ENCODE measurements at regions not wholly inside any gene's neighbourhood (a gene's known extent, or its start where the extent isn't known, plus 50 kb on each side); places are given as distances from the start of the nearest gene placed in this dataset.

DNA sequence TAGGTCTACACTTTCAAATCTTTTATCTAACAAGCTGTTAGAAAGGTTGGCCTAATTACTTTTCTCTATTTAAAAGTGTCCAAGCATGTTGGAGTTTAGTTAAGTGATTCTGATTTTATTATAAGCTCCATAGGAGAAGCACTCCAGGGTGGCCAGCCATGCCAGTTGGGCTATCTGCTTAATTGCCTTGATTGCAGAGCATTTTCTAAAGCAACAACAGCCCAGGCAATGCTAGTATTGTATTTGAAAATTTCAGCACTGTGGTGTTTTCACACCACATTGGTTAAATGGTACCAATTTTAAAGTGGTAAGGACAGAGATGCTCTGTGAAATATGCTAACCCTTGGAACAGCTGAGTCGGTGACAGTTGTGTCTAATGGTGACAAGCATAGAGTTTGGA lies 510.5 kb upstream of the CDH8 start (continued):
- TF ChIP-seq CHD1 (IDR thresholded peaks at IDR 0.05; ENCODE audit: low read depth, low read length) (no peak), SIX5 (IDR thresholded peaks at IDR 0.05; ENCODE audit: low read depth, low read length, severe bottlenecking) (no peak), HDAC2 (IDR thresholded peaks at IDR 0.05) (no peak), ZNF24 (IDR thresholded peaks at IDR 0.05) (no peak), ZBED1 (IDR thresholded peaks at IDR 0.05; ENCODE audit: borderline replicate concordance) (no peak), SUPT20H (IDR thresholded peaks at IDR 0.05; ENCODE audit: borderline replicate concordance, control insufficient read depth, low read depth, low read length) (no peak), FOS (IDR thresholded peaks at IDR 0.05; ENCODE audit: borderline replicate concordance, extremely low read depth, insufficient read length) (no peak), RBBP5 (conservative IDR thresholded peaks at IDR 0.05) (no peak)
- TF ChIP-seq, protein P1, sequence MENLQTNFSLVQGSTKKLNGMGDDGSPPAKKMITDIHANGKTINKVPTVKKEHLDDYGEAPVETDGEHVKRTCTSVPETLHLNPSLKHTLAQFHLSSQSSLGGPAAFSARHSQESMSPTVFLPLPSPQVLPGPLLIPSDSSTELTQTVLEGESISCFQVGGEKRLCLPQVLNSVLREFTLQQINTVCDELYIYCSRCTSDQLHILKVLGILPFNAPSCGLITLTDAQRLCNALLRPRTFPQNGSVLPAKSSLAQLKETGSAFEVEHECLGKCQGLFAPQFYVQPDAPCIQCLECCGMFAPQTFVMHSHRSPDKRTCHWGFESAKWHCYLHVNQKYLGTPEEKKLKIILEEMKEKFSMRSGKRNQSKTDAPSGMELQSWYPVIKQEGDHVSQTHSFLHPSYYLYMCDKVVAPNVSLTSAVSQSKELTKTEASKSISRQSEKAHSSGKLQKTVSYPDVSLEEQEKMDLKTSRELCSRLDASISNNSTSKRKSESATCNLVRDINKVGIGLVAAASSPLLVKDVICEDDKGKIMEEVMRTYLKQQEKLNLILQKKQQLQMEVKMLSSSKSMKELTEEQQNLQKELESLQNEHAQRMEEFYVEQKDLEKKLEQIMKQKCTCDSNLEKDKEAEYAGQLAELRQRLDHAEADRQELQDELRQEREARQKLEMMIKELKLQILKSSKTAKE (IDR thresholded peaks at IDR 0.05; ENCODE audit: low read depth, poor library complexity, severe bottlenecking): no peak

DNA sequence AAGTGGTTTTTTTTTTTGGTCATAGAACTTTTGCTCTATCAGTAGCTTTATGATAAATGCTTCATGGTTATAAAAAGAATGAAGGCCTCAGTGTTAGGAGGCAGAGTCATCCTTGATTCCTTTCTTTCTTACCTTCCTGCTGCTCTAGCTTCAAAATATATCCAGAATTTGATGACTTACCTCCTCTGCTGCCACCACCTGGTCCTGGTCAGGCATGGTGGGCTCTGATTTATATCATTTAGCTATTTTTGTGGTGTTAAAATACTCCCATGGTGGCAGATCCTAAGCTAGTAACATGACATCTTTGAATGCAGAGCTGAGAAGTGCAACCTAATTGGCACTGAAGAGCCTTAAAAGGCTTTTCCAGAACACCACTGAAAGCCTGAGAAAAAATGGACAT lies 508.8 kb upstream of the CDH8 start:
- H3K79me2 ChIP-seq (ENCODE audit: control insufficient read depth, insufficient read depth, low read length): no peaks in the 10 kb centered on the region
- H3K9me3 ChIP-seq (replicated peaks; ENCODE audit: control insufficient read depth, insufficient read depth, low read length): no peaks in the 10 kb centered on the region
- FAIRE-seq (no peak), ATAC-seq (no peak), DNase-seq (ENCODE audit: low read depth, low spot score) (no peak)
- no peaks in the 10 kb centered on the region for H3K27me3 ChIP-seq (replicated peaks in 1 of 2; ENCODE audit: control insufficient read depth in 2 of 2, insufficient read depth in 2 of 2, low read length in 1 of 2)
- BruUV-seq (replicated peaks): no TSS peak
- no peak overlapping the region for H3K27ac ChIP-seq (ENCODE audit: control insufficient read depth, insufficient read depth)
- no peak overlapping the region for H3K4me3 ChIP-seq
- no peak overlapping the region for H3K4me2 ChIP-seq (ENCODE audit: control insufficient read depth, insufficient read depth)
- H3K4me1 ChIP-seq (ENCODE audit: control insufficient read depth, insufficient read depth, low read length): no peaks in the 10 kb centered on the region
- SMC1A ChIA-PET (ENCODE audit: uncharacterized antibody, unreplicated experiment): interaction anchor here (1.5 to 2.0 kb wide), 2 partner anchors 9 to 23 kb away, joined by 3 to 6 read pairs; no protein-coding TSS in a partner anchor
- H2AFZ ChIP-seq (ENCODE audit: control insufficient read depth, low read depth, low read length): no peak overlapping the region
- POLR2A ChIA-PET: no interaction called here
- RAD21 ChIA-PET (ENCODE audit: unreplicated experiment): no interaction called here
- no peaks in the 10 kb centered on the region for H4K20me1 ChIP-seq (ENCODE audit: control insufficient read depth, insufficient read depth)
- intact Hi-C loops (cut with micrococcal nuclease; ENCODE audit: unreplicated experiment): no loop called here
- H3K9ac ChIP-seq (ENCODE audit: control insufficient read depth, insufficient read depth, low read length): no peak overlapping the region
- H3K36me3 ChIP-seq (ENCODE audit: control insufficient read depth in 2 of 2, insufficient read depth in 2 of 2, low read length in 1 of 2): no peaks in the 10 kb centered on the region
- in situ Hi-C loops (cut with MboI): no loop called here
- CTCF ChIA-PET: interaction anchor here (1.9 kb wide), 1 partner anchor 319 kb away, joined by 5 read pairs; no protein-coding TSS in a partner anchor
- TF ChIP-seq, protein P2, sequence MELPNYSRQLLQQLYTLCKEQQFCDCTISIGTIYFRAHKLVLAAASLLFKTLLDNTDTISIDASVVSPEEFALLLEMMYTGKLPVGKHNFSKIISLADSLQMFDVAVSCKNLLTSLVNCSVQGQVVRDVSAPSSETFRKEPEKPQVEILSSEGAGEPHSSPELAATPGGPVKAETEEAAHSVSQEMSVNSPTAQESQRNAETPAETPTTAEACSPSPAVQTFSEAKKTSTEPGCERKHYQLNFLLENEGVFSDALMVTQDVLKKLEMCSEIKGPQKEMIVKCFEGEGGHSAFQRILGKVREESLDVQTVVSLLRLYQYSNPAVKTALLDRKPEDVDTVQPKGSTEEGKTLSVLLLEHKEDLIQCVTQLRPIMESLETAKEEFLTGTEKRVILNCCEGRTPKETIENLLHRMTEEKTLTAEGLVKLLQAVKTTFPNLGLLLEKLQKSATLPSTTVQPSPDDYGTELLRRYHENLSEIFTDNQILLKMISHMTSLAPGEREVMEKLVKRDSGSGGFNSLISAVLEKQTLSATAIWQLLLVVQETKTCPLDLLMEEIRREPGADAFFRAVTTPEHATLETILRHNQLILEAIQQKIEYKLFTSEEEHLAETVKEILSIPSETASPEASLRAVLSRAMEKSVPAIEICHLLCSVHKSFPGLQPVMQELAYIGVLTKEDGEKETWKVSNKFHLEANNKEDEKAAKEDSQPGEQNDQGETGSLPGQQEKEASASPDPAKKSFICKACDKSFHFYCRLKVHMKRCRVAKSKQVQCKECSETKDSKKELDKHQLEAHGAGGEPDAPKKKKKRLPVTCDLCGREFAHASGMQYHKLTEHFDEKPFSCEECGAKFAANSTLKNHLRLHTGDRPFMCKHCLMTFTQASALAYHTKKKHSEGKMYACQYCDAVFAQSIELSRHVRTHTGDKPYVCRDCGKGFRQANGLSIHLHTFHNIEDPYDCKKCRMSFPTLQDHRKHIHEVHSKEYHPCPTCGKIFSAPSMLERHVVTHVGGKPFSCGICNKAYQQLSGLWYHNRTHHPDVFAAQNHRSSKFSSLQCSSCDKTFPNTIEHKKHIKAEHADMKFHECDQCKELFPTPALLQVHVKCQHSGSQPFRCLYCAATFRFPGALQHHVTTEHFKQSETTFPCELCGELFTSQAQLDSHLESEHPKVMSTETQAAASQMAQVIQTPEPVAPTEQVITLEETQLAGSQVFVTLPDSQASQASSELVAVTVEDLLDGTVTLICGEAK (IDR thresholded peaks at IDR 0.05; ENCODE audit: borderline replicate concordance): no peak
- TF ChIP-seq, protein P1 (IDR thresholded peaks at IDR 0.05; ENCODE audit: low read depth, poor library complexity, severe bottlenecking): no peak
- no peak for TF ChIP-seq HDAC6 (IDR thresholded peaks at IDR 0.05; ENCODE audit: unreplicated experiment)
- no peak for TF ChIP-seq SIN3A (IDR thresholded peaks at IDR 0.05; ENCODE audit: low read depth, low read length)
- TF ChIP-seq SREBF1 (IDR thresholded peaks at IDR 0.05; ENCODE audit: low read length): no peak
- TF ChIP-seq FOS (IDR thresholded peaks at IDR 0.05; ENCODE audit: borderline replicate concordance, extremely low read depth, insufficient read length): no peak
- TF ChIP-seq JUND (IDR thresholded peaks at IDR 0.05; ENCODE audit: low read depth, low read length): no peak
- TF ChIP-seq BMI1 (IDR thresholded peaks at IDR 0.05; ENCODE audit: borderline replicate concordance): no peak
- no peak for TF ChIP-seq SMC3 (IDR thresholded peaks at IDR 0.05; ENCODE audit: borderline replicate concordance, low read length)
- no peak for TF ChIP-seq YBX1 (IDR thresholded peaks at IDR 0.05)
- TF ChIP-seq CBX5 (IDR thresholded peaks at IDR 0.05; ENCODE audit: low read depth): no peak
